Panc1 (cell line): ENCODE measurements at regions not wholly inside any gene's neighbourhood (a gene's known extent, or its start where the extent isn't known, plus 50 kb on each side); places are given as distances from the start of the nearest gene placed in this dataset.

Experiments used
- POLR2AphosphoS5 ChIP-seq: IDR thresholded peaks from 2 replicates; pipeline ENCODE4 v1.6.1; 2012; ENCODE audit warnings: mild to moderate bottlenecking, low read depth, low read length, moderate library complexity
- TCF7L2 ChIP-seq: IDR thresholded peaks from 2 replicates; pipeline ENCODE4 v1.6.1; 2011; ENCODE audit warnings: mild to moderate bottlenecking, low read depth, low read length, inconsistent platforms
- TF ChIP-seq, protein P1 (sequence below): fragments of 450-650 bp; IDR thresholded peaks from 2 replicates; pipeline ENCODE4 v1.5.1; 2017; ENCODE audit warnings: mild to moderate bottlenecking

GRCh38 chr3:135807879-135808278, 157.6 kb upstream of the PPP2R3A start:
- TF ChIP-seq, protein P1, sequence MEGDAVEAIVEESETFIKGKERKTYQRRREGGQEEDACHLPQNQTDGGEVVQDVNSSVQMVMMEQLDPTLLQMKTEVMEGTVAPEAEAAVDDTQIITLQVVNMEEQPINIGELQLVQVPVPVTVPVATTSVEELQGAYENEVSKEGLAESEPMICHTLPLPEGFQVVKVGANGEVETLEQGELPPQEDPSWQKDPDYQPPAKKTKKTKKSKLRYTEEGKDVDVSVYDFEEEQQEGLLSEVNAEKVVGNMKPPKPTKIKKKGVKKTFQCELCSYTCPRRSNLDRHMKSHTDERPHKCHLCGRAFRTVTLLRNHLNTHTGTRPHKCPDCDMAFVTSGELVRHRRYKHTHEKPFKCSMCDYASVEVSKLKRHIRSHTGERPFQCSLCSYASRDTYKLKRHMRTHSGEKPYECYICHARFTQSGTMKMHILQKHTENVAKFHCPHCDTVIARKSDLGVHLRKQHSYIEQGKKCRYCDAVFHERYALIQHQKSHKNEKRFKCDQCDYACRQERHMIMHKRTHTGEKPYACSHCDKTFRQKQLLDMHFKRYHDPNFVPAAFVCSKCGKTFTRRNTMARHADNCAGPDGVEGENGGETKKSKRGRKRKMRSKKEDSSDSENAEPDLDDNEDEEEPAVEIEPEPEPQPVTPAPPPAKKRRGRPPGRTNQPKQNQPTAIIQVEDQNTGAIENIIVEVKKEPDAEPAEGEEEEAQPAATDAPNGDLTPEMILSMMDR: no peak
- TF ChIP-seq POLR2AphosphoS5 (no peak), TCF7L2 (no peak)
